ENCODE measurements at regions not wholly inside any gene's neighbourhood (a gene's known extent, or its start where the extent isn't known, plus 50 kb on each side); places are given as distances from the start of the nearest gene placed in this dataset.
A peak's percentile ranks its signal among the peaks of the same experiment; 100 is the strongest.

DNA sequence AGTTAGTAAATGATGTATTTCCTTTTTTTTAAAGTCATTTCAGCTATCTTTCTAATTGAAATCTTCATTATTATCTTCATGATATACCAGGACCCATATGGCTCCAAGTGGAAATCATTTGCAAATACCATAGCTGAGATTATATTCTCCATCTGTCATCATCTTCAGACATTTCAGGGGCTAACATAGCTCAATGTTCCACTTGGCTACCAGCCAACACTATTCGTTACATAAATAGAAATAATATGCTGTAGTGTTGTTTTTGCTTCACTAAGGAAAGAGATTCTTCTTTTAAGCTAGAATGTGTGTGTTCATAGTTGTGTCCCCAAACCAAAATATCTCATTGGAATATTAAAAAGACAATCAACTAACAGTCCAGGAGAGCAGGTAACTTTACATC, 225.1 kb downstream of the DIO2 start:
- DNase-seq (ENCODE audit: low read depth): no peak
- TF ChIP-seq, protein P1, sequence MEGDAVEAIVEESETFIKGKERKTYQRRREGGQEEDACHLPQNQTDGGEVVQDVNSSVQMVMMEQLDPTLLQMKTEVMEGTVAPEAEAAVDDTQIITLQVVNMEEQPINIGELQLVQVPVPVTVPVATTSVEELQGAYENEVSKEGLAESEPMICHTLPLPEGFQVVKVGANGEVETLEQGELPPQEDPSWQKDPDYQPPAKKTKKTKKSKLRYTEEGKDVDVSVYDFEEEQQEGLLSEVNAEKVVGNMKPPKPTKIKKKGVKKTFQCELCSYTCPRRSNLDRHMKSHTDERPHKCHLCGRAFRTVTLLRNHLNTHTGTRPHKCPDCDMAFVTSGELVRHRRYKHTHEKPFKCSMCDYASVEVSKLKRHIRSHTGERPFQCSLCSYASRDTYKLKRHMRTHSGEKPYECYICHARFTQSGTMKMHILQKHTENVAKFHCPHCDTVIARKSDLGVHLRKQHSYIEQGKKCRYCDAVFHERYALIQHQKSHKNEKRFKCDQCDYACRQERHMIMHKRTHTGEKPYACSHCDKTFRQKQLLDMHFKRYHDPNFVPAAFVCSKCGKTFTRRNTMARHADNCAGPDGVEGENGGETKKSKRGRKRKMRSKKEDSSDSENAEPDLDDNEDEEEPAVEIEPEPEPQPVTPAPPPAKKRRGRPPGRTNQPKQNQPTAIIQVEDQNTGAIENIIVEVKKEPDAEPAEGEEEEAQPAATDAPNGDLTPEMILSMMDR (IDR thresholded peaks at IDR 0.05; ENCODE audit: insufficient read depth, low read depth, low read length, missing control alignments): no peak
- H3K4me3 ChIP-seq (ENCODE audit: low read length): no peak overlapping the region

DNA sequence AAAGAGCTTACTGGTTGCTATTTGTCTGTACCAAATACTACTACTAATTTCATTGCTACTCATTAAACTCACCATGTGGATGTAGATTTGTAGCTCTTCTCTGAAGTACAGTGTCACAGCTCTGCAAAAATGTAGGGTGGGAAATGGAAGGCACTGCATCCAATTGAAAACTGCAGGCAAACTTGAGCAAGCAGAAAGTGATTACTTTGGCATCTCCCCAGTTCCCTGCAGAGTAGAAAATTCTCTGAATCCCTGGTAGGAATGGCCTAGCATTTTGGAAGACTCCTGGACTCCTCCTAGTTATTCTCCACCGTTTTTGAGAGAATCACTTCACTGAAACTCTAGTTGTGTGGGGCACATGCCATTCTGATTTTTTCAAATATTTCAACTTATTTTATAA, 239.1 kb downstream of the DIO2 start:
- TF ChIP-seq, protein P1 (IDR thresholded peaks at IDR 0.05; ENCODE audit: insufficient read depth, low read depth, low read length, missing control alignments): no peak
- H3K4me3 ChIP-seq (ENCODE audit: low read length): no peak overlapping the region
- no peak for DNase-seq (ENCODE audit: low read depth)

DNA sequence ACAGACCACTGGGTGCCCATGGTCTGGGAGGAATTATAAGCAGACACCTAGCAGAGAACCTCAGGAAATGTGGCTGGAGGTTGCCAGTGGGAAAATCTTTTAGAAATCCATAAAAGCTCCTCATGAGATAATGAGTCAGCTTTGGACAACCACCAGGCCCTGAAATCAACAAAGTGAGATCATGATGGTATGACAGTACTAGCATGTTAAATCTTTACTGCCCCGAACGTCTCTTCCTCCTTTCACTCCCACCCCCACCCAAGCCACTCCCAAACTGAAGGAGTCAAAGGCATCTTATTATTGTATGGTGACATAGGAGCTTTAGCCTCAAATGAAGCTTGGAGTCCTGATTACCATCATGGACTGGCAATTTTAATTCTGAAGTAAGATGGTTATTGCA, 240.0 kb downstream of the DIO2 start:
- no peak overlapping the region for H3K4me3 ChIP-seq (ENCODE audit: low read length)
- TF ChIP-seq, protein P1 (IDR thresholded peaks at IDR 0.05; ENCODE audit: insufficient read depth, low read depth, low read length, missing control alignments): no peak
- peak; percentile 19 for DNase-seq (ENCODE audit: low read depth)

DNA sequence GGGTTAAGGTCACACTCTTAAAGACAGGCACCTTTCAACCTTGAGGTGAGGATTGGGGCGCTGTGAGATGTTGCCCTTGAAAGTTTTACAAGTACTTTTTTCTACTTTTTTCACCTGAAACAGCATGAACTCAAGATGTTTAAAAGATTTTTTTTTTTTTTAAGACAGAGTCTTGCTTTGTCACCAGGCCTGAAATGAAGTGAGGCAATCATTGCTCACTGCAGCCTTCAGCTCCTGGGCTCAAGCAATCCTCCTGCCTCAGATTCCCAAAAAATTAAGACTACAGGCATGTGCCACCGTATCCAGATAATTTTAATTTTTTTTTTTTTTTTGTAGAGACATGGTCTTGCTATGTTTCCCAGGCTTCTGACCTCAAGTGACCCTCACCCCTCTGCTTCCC, 243.9 kb downstream of the DIO2 start:
- DNase-seq (ENCODE audit: low read depth): no peak
- no peak overlapping the region for H3K4me3 ChIP-seq (ENCODE audit: low read length)
- TF ChIP-seq, protein P1 (IDR thresholded peaks at IDR 0.05; ENCODE audit: insufficient read depth, low read depth, low read length, missing control alignments): no peak

DNA sequence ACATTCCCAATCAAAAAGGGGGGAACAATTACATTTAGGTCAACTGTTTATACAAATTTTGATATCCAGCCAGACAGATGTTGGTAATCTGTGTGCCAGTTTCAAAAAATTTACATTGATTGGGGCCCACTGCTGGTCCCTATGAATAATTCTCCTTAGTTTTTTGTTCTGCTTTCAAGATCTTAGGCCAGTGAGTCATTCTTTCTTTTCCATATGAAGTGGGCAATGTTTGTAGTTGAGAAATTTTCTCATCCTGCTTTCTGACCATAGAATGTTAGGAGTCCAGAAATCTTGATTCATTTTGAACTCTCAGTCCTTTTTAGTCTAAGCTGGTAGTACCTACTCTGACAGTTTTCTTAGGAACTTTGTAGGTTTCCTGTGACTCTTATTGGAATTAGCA, 244.3 kb downstream of the DIO2 start:
- no peak overlapping the region for H3K4me3 ChIP-seq (ENCODE audit: low read length)
- DNase-seq (ENCODE audit: low read depth): no peak
- TF ChIP-seq, protein P1 (IDR thresholded peaks at IDR 0.05; ENCODE audit: insufficient read depth, low read depth, low read length, missing control alignments): no peak

DNA sequence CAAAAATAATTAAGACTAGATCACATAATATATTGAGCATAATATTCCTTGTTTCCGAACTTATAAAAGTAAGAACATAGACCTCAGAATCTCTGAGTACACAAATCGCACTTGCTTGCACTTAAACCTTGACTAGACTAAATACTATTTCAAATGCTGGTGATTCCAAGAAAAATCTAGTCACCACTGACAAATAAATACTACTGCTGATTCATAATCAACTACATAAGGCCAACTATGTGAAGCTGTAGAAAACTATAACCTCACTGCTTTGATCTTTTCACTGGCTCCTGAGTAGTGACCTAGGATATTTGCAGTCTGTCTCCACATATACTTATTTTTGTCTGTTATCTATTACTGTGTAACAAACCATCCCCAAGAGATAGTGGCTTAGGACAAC, 245.4 kb downstream of the DIO2 start:
- TF ChIP-seq, protein P1 (IDR thresholded peaks at IDR 0.05; ENCODE audit: insufficient read depth, low read depth, low read length, missing control alignments): no peak
- DNase-seq (ENCODE audit: low read depth): no peak

DNA sequence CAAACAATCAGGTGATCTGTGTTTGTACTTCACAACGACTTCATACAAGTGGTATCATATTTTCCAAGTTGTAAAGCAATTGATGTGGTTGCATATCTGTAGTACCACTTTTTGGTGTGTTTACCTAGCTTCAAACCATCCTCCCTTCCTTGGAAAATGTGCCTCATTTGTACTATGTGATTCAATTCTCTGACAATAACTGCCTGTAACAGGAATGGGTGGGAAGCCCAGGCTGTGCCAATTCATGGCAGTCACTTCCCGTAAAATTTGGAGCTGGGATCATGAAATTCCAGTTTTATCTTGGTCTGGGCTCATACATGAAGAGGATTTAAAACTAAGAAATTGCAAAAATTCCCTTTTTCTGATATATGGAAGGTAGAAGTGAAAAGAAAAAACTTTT, 250.1 kb downstream of the DIO2 start:
- no peak for DNase-seq (ENCODE audit: low read depth)
- no peak overlapping the region for H3K4me3 ChIP-seq (ENCODE audit: low read length)
- TF ChIP-seq, protein P1 (IDR thresholded peaks at IDR 0.05; ENCODE audit: insufficient read depth, low read depth, low read length, missing control alignments): no peak

More for the DNA sequence above, 245.4 kb downstream of the DIO2 start:
- no peak overlapping the region for H3K4me3 ChIP-seq (ENCODE audit: low read length)
